NB4 (cell line): ENCODE measurements at regions not wholly inside any gene's neighbourhood (a gene's known extent, or its start where the extent isn't known, plus 50 kb on each side); places are given as distances from the start of the nearest gene placed in this dataset.

Source experiments
- DNase-seq: peaks from one replicate; pipeline ENCODE4 v3.0.0; 2010; ENCODE audit warnings: low read depth
- H3K4me3 ChIP-seq: one replicate; pipeline ENCODE4 v1.5.1; 2011; ENCODE audit warnings: mild to moderate bottlenecking, low read depth, low read length, moderate library complexity
- MYC ChIP-seq: IDR thresholded peaks from 2 replicates; pipeline ENCODE4 v1.6.1; 2011; ENCODE audit warnings: low read depth, low read length
- POLR2A ChIP-seq: IDR thresholded peaks from 2 replicates; pipeline ENCODE4 v1.6.1; 2011; ENCODE audit warnings: mild to moderate bottlenecking; ENCODE audit not compliant: insufficient read length; ENCODE audit errors: extremely low read depth
- TF ChIP-seq, protein P1 (sequence below): IDR thresholded peaks from 2 replicates; pipeline ENCODE4 v1.6.1; 2011; ENCODE audit warnings: low read depth, low read length
- TF ChIP-seq, protein P2 (sequence below): IDR thresholded peaks from one replicate; pipeline ENCODE4 v1.5.1; 2012; ENCODE audit warnings: low read depth, low read length

DNA sequence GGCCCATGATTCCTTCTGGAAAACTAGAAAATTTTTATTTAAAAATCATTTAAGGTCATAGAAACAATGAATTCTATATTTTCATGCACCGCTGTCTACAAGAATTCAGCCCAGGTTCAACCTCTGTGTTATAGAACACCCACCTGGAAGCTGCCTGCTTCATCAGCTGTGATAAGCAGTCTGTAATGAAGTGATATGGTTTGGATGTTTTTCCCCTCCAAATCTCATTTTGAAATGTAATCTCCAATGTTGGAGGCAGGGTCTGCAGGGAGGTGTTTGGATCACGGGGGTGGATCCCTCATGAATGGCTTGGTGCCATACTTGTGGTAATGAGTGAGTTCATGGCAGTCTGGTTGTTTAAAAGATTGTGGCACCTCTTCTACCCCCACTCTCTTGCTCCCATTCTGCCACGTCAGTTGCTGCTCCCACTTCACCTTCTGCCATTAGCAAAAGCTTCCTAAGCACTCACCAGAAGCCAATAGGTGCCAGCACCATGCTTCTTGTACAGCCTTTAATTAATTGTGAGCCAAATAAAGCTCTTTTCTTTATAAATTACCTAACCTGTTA, 55.6 kb downstream of the MRPL32 start:
- DNase-seq, result no peak
- no peak overlapping the region for H3K4me3 ChIP-seq
- TF ChIP-seq POLR2A, result no peak
- no peak for TF ChIP-seq MYC
- TF ChIP-seq, protein P1, sequence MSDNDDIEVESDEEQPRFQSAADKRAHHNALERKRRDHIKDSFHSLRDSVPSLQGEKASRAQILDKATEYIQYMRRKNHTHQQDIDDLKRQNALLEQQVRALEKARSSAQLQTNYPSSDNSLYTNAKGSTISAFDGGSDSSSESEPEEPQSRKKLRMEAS, result no peak
- TF ChIP-seq, protein P2, sequence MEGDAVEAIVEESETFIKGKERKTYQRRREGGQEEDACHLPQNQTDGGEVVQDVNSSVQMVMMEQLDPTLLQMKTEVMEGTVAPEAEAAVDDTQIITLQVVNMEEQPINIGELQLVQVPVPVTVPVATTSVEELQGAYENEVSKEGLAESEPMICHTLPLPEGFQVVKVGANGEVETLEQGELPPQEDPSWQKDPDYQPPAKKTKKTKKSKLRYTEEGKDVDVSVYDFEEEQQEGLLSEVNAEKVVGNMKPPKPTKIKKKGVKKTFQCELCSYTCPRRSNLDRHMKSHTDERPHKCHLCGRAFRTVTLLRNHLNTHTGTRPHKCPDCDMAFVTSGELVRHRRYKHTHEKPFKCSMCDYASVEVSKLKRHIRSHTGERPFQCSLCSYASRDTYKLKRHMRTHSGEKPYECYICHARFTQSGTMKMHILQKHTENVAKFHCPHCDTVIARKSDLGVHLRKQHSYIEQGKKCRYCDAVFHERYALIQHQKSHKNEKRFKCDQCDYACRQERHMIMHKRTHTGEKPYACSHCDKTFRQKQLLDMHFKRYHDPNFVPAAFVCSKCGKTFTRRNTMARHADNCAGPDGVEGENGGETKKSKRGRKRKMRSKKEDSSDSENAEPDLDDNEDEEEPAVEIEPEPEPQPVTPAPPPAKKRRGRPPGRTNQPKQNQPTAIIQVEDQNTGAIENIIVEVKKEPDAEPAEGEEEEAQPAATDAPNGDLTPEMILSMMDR, result no peak

DNA sequence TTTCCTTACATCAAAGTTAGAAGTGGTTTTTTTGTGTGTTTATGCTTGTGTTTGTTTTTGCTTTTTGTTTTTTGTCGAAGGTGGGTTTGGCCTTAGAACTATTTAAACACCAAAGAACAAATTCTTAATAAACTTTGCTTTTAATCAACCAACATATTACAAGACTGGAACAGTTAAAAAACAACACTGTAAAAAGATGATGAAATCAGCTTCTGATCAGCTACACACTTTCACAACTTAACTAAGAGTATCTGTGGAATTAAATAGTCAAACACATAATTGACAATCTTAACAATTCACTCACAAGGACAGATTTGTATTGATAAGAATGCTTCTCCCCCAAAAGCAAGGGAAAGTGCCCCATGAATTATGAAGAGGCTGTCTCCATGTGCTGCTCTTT, 58.8 kb downstream of the MRPL32 start:
- no peak for DNase-seq
- TF ChIP-seq, protein P2, result no peak
- TF ChIP-seq, protein P1, result no peak
- TF ChIP-seq POLR2A (no peak), MYC (no peak)
- no peak overlapping the region for H3K4me3 ChIP-seq

DNA sequence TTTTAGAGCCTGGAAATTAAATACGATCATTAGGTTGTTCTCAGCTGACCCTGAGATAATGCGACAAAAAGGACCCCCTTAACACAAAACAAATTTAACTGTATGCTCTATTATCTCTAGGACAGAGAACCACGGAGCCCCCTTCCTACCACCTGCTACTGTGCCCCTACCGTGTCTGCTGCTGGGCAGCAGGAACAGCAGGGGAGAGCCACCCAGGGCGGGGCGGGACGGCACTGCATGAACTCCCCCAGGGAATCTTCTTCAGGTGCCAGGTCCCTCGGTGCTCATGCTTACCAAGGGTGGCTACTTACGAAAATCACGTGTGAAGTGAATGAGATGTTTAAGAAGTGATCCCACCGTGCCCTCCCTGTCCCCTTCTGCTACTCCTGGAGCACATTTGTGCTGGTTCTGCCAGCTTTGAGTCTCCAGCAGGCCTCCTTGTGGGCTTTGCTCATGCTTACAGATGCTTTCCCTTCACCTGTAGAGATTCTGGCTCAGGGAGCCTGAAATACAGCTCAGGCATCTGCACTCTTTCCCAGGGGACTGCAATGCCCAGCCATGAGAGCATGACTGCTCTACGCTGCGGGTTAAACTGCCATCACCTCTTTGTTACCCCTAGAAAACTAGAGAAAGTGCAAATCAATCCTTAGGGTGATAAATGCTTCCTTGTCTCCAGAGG, 59.9 kb downstream of the MRPL32 start:
- no peak overlapping the region for H3K4me3 ChIP-seq
- DNase-seq, result no peak
- TF ChIP-seq, protein P1, result no peak
- TF ChIP-seq POLR2A (no peak), MYC (no peak)
- TF ChIP-seq, protein P2, result no peak

DNA sequence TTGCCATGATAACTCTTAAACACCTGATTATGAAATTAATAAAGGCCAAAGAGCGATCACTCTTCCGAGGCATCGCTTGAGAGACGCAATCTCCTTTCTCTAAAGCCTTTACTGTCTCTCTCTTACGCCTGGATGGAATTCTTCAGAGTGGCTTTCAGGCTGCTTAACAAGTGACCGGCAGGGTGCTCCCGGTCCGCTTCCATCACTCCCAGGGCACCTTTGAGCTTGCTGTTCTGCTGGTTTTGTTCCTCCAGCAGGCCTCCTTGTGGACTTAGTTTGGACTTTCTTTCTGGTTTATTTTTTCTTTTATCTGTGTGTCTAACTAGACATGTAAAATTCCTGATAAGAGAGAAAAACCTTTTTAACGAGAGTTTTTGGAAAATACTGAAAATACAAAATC, 60.9 kb downstream of the MRPL32 start:
- no peak for DNase-seq
- H3K4me3 ChIP-seq, result no peak overlapping the region
- TF ChIP-seq MYC (no peak), POLR2A (no peak)
- TF ChIP-seq, protein P1, result no peak
- TF ChIP-seq, protein P2, result no peak

DNA sequence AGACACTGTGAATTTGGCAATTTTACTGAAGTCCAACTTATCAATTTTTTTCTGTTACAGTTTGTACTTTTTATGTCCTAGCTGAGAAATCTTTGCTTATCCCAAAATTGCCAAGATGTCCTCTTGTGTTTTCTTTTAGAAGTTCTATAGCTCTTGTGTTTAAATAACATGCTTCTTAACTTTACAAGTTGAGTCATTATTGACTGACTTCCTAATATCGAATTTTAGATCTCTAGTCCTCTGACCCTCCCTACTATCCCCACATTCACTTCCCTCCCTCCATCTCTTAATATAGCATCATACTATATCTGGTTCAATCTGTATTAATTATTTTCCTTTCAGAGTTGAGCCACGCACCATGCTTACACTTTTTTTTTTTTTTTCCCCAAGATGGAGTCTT, 61.9 kb downstream of the MRPL32 start:
- H3K4me3 ChIP-seq, result no peak overlapping the region
- TF ChIP-seq MYC, result no peak
- no peak for TF ChIP-seq POLR2A
- TF ChIP-seq, protein P1, result no peak
- TF ChIP-seq, protein P2, result no peak
- DNase-seq, result no peak

DNA sequence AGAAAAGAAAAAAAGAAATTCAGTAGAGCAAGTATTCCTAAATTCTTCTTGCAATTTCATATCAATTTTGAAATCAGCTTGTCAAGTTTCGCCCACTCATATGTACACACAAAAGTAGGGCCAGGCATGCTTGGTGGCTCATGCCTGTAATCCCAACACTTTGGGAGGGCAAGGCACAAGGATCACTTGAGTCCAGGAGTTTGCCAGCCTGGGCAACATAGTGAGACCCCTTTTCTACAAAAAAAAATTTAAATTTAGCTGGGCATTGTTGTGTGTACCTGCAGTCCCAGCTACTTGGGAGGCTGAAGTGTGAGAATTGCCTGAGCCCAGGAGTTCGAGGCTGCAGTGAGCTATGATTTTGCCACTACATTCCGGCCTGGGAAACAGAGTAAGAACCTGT, 65.4 kb downstream of the MRPL32 start:
- no peak overlapping the region for H3K4me3 ChIP-seq
- TF ChIP-seq, protein P1, result no peak
- TF ChIP-seq POLR2A (no peak), MYC (no peak)
- TF ChIP-seq, protein P2, result no peak
- DNase-seq, result no peak
